A549 (cell line): ENCODE measurements at regions not wholly inside any gene's neighbourhood (a gene's known extent, or its start where the extent isn't known, plus 50 kb on each side); places are given as distances from the start of the nearest gene placed in this dataset.

Experiments
- ATAC-seq, 2 experiments: fragments of 200-7000 bp in 1 of 2; fragments of >200 bp in 1 of 2; cut with Nextera tagmentation in 1 of 2; cut with Tn5 transposase in 1 of 2; 3 replicates each; pipeline versions ENCODE4 v1.8.0 to v1.9.1; 2018 to 2020; ENCODE audit warnings: mild to moderate bottlenecking in 1 of 2, moderate library complexity in 1 of 2
- CTCF ChIA-PET: fragments of 300-600 bp; sonication (Branson Sonifier 250); formaldehyde crosslinking; extraction: SDS; loops from one replicate; lab custom pipeline; 2021; ENCODE audit warnings: antibody characterized with exemption, inconsistent platforms; lab: Yijun Ruan, JAX
- POLR2A ChIA-PET: fragments of 350-600 bp; formaldehyde crosslinking; extraction: SDS; loops from one replicate; lab custom pipeline; 2021; ENCODE audit warnings: antibody characterized with exemption, inconsistent platforms; lab: Yijun Ruan, JAX
- DNase-seq, 2 experiments: peaks; one replicate each; pipeline versions ENCODE4 v3.0.0 to v3.0.0-alpha.2; 2011 to 2016; ENCODE audit warnings: low read depth in 1 of 2, low spot score in 1 of 2
- FAIRE-seq: peaks from 2 replicates; lab custom pipeline; 2011; peaks lifted over from hg19 to GRCh38; lab: Jason Lieb, UNC
- H3K27ac ChIP-seq, 2 experiments: fragments of >200 bp; sonication (Bioruptor Twin); formaldehyde crosslinking; 3 replicates each; pipeline ENCODE4 v1.5.1; 2016 to 2017
- H3K4me1 ChIP-seq: fragments of >200 bp; sonication (Bioruptor Twin); formaldehyde crosslinking; 3 replicates; pipeline ENCODE4 v1.6.1; 2016
- H3K4me2 ChIP-seq: fragments of >200 bp; sonication (Bioruptor Twin); formaldehyde crosslinking; 3 replicates; pipeline ENCODE4 v1.6.1; 2016
- H3K4me3 ChIP-seq: fragments of >200 bp; sonication (Bioruptor Twin); formaldehyde crosslinking; 3 replicates; pipeline ENCODE4 v1.5.1; 2016
- H3K9me3 ChIP-seq: fragments of >200 bp; sonication (Bioruptor Twin); formaldehyde crosslinking; 3 replicates; pipeline ENCODE4 v1.6.1; 2016
- CBX8 ChIP-seq: fragments of 200-600 bp; sonication (generic); IDR thresholded peaks from 2 replicates; pipeline ENCODE4 v1.6.1; 2016
- CHD2 ChIP-seq: fragments of 150-350 bp; IDR thresholded peaks from 2 replicates; pipeline ENCODE4 v1.6.1; 2014; ENCODE audit warnings: low read length; ENCODE audit not compliant: partially characterized antibody
- CHD4 ChIP-seq: fragments of 200-600 bp; sonication (generic); IDR thresholded peaks from 2 replicates; pipeline ENCODE4 v1.6.1; 2016; ENCODE audit warnings: antibody characterized with exemption, mild to moderate bottlenecking, borderline replicate concordance
- E2F6 ChIP-seq: IDR thresholded peaks from 2 replicates; pipeline ENCODE4 v1.6.1; 2012; ENCODE audit warnings: low read depth, borderline replicate concordance
- ELK1 ChIP-seq: fragments of 150-350 bp; IDR thresholded peaks from 2 replicates; pipeline ENCODE4 v1.6.1; 2014; ENCODE audit warnings: low read depth, mild to moderate bottlenecking, low read length
- HOXA7 ChIP-seq: fragments of 250-450 bp; sonication (Bioruptor Pico); IDR thresholded peaks from 2 replicates; pipeline ENCODE4 v1.5.0; 2020; ENCODE audit warnings: mild to moderate bottlenecking, moderate library complexity
- HOXB13 ChIP-seq: fragments of 250-450 bp; sonication (Bioruptor Pico); IDR thresholded peaks from 2 replicates; pipeline ENCODE4 v1.5.0; 2020; ENCODE audit warnings: low read depth, mild to moderate bottlenecking, moderate library complexity
- JUN ChIP-seq, 2 experiments: fragments of >200 bp; sonication (Bioruptor Twin); formaldehyde crosslinking; IDR thresholded peaks; 2 replicates in 1 of 2; 3 replicates in 1 of 2; pipeline ENCODE4 v1.6.1; 2016 to 2017
- KDM1A ChIP-seq: fragments of 200-600 bp; sonication (generic); IDR thresholded peaks from 2 replicates; pipeline ENCODE4 v1.6.1; 2016; ENCODE audit warnings: low read depth, mild to moderate bottlenecking
- MAZ ChIP-seq: fragments of 150-350 bp; IDR thresholded peaks from 2 replicates; pipeline ENCODE4 v1.6.1; 2014; ENCODE audit warnings: antibody characterized with exemption, low read depth, low read length, borderline replicate concordance
- NFE2L2 ChIP-seq: fragments of 150-350 bp; conservative IDR thresholded peaks from 2 replicates; pipeline ENCODE4 v1.6.1; 2014; ENCODE audit warnings: low read length
- PBX3 ChIP-seq: IDR thresholded peaks from 2 replicates; pipeline ENCODE4 v1.6.1; 2012
- RAD21 ChIP-seq, 2 experiments: fragments of >200 bp in 1 of 2; sonication (Bioruptor Twin) in 1 of 2; formaldehyde crosslinking in 1 of 2; IDR thresholded peaks in 1 of 2; conservative IDR thresholded peaks in 1 of 2; 2 replicates in 1 of 2; 3 replicates in 1 of 2; pipeline ENCODE4 v1.6.1; 2012 to 2018; ENCODE audit warnings: inconsistent platforms in 1 of 2
- RFX5 ChIP-seq: fragments of 450-650 bp; IDR thresholded peaks from 2 replicates; pipeline ENCODE4 v1.7.1; 2014; ENCODE audit warnings: antibody characterized with exemption, mild to moderate bottlenecking, moderate library complexity
- SMC3 ChIP-seq: fragments of >200 bp; sonication (Bioruptor Twin); formaldehyde crosslinking; IDR thresholded peaks from 3 replicates; pipeline ENCODE4 v1.6.1; 2018; ENCODE audit warnings: inconsistent platforms
- SREBF2 ChIP-seq: fragments of 450-650 bp; IDR thresholded peaks from 2 replicates; pipeline ENCODE4 v1.6.1; 2014; ENCODE audit warnings: mild to moderate bottlenecking, moderate library complexity
- TFCP2L1 ChIP-seq: fragments of 250-450 bp; sonication (Bioruptor Pico); IDR thresholded peaks from 2 replicates; pipeline ENCODE4 v1.5.0; 2021; ENCODE audit warnings: mild to moderate bottlenecking
- TP53 ChIP-seq: fragments of 250-450 bp; sonication (Bioruptor Pico); IDR thresholded peaks from 2 replicates; pipeline ENCODE4 v1.5.0; 2021; ENCODE audit warnings: mild to moderate bottlenecking, moderate library complexity
- WGBS: methylation state at CpG from one replicate; pipeline ENCODE4 v1.1.6; 2017; ENCODE audit errors: missing lambda C conversion rate; 5-methylcytosine and 5-hydroxymethylcytosine counted together
- TF ChIP-seq, protein P1 (sequence below): fragments of >200 bp; sonication (Bioruptor Twin); formaldehyde crosslinking; IDR thresholded peaks from 3 replicates; pipeline ENCODE4 v1.5.1; 2016
- TF ChIP-seq, protein P2 (sequence below): fragments of 200-600 bp; sonication (generic); IDR thresholded peaks from 2 replicates; pipeline ENCODE4 v1.6.1; 2016; ENCODE audit warnings: antibody characterized with exemption, mild to moderate bottlenecking, moderate library complexity

DNA sequence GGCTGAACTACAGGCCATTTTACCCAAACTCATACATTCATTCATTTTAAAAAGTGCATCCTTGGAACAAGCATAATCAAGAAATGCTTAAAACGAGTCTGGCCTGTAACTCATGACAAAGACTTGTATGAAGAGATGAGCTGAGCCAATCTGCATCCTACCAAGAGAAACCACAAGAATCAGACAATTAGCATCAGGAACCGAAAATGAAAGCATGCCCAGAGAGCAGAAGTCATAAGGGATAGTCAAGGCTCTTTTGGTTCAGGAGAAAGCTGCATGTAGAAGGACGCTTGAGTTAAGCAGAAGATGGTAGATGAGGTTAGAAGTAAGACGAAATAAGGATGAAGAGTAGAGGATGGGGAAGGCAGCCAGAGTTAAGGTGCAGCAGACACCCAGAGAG lies 137.0 kb upstream of the CTNNA2 start:
- CTCF ChIA-PET: no interaction called here
- DNase-seq: no peak
- H3K27ac ChIP-seq: no peak overlapping the region
- no peak overlapping the region for H3K4me2 ChIP-seq
- POLR2A ChIA-PET: no interaction called here
- no peak for TF ChIP-seq TFCP2L1 (CRISPR knock-in tag)
- no peak for TF ChIP-seq CBX8
- TF ChIP-seq RFX5: no peak
- TF ChIP-seq KDM1A: no peak
- TF ChIP-seq TP53: no peak
- no peak for TF ChIP-seq MAZ
- TF ChIP-seq CHD2: no peak
- TF ChIP-seq, protein P1, sequence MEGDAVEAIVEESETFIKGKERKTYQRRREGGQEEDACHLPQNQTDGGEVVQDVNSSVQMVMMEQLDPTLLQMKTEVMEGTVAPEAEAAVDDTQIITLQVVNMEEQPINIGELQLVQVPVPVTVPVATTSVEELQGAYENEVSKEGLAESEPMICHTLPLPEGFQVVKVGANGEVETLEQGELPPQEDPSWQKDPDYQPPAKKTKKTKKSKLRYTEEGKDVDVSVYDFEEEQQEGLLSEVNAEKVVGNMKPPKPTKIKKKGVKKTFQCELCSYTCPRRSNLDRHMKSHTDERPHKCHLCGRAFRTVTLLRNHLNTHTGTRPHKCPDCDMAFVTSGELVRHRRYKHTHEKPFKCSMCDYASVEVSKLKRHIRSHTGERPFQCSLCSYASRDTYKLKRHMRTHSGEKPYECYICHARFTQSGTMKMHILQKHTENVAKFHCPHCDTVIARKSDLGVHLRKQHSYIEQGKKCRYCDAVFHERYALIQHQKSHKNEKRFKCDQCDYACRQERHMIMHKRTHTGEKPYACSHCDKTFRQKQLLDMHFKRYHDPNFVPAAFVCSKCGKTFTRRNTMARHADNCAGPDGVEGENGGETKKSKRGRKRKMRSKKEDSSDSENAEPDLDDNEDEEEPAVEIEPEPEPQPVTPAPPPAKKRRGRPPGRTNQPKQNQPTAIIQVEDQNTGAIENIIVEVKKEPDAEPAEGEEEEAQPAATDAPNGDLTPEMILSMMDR: no peak
- TF ChIP-seq PBX3: no peak
- TF ChIP-seq CHD4: no peak
- no peak for TF ChIP-seq HOXA7
- TF ChIP-seq HOXB13 (CRISPR knock-in tag): no peak
- TF ChIP-seq E2F6: no peak
- TF ChIP-seq SMC3: no peak
- TF ChIP-seq SREBF2: no peak
- TF ChIP-seq NFE2L2: no peak
- TF ChIP-seq ELK1: no peak
- TF ChIP-seq RAD21 (conservative IDR thresholded peaks at IDR 0.05 in 1 of 2, IDR thresholded peaks at IDR 0.05 in 1 of 2): no peak
- TF ChIP-seq JUN (IDR thresholded peaks at IDR 0.05): no peak
- TF ChIP-seq, protein P2, sequence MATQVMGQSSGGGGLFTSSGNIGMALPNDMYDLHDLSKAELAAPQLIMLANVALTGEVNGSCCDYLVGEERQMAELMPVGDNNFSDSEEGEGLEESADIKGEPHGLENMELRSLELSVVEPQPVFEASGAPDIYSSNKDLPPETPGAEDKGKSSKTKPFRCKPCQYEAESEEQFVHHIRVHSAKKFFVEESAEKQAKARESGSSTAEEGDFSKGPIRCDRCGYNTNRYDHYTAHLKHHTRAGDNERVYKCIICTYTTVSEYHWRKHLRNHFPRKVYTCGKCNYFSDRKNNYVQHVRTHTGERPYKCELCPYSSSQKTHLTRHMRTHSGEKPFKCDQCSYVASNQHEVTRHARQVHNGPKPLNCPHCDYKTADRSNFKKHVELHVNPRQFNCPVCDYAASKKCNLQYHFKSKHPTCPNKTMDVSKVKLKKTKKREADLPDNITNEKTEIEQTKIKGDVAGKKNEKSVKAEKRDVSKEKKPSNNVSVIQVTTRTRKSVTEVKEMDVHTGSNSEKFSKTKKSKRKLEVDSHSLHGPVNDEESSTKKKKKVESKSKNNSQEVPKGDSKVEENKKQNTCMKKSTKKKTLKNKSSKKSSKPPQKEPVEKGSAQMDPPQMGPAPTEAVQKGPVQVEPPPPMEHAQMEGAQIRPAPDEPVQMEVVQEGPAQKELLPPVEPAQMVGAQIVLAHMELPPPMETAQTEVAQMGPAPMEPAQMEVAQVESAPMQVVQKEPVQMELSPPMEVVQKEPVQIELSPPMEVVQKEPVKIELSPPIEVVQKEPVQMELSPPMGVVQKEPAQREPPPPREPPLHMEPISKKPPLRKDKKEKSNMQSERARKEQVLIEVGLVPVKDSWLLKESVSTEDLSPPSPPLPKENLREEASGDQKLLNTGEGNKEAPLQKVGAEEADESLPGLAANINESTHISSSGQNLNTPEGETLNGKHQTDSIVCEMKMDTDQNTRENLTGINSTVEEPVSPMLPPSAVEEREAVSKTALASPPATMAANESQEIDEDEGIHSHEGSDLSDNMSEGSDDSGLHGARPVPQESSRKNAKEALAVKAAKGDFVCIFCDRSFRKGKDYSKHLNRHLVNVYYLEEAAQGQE: no peak
- FAIRE-seq: no peak
- H3K9me3 ChIP-seq: peaks cover 2% of the 10 kb centered on the region; the same call in 2 of the 3 replicates
- H3K4me1 ChIP-seq: no peaks in the 10 kb centered on the region
- 11% methylated on average over 4 of the region's 4 CpGs for WGBS
- H3K4me3 ChIP-seq: no peak overlapping the region
- ATAC-seq: no peak
